ENCODE measurements at regions not wholly inside any gene's neighbourhood (a gene's known extent, or its start where the extent isn't known, plus 50 kb on each side); places are given as distances from the start of the nearest gene placed in this dataset.
"Not testable (repeated sequence)": the region's sequence is repeated elsewhere in the genome, so short reads cannot be mapped to it uniquely, and the experiment has no call there.

GRCh38 chr2:226095058-226095457 is 695.5 kb downstream of the NYAP2 start:
- DNase-seq: no peak

- no peak for DNase-seq
Measured at GRCh38 chr2:226093364-226093763, 693.9 kb downstream of the NYAP2 start.

GRCh38 chr2:226088366-226088674 is 688.8 kb downstream of the NYAP2 start:
- no peak for DNase-seq

GRCh38 chr2:226087505-226088365 is 688.2 kb downstream of the NYAP2 start:
- no peak for DNase-seq

DNA sequence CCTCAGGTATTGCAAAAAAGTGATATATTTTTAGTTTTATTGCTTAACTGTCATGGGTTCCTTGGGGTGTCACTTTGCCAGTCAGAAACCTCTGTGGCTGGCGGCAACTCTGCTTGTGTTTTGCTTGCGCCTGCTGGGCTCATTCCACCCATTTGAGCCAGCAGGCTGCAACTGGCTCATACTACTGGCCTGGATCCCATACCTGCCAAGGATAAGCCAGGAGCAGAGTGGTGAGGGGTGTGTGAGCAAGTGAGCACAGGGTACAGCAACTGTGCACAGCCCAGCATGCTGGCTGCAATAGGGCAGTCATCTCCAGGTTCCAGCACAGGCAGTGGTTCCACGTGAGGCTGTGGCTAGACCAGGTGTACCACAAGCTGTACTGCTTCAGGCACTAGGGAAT is 687.5 kb downstream of the NYAP2 start:
- no peak for DNase-seq

DNA sequence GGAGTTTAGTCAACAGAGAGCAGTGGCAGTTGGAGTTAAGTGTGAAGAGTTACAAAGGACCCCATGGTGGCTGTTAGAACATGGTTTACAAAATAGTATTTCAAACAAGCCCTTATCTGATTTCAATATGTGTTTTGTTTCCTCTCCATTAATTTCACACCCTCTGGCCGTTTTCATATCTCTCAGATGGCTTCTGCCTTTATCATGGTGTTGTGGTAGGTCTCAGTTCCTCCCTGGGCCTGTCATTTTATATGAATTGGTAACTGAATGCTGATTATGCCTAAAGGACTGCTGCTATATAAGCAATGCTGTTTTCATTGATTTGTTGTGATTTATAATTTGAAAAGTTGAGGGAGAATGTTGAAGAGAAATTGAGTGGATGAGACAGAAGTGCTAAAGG is 686.7 kb downstream of the NYAP2 start:
- DNase-seq: no peak

DNA sequence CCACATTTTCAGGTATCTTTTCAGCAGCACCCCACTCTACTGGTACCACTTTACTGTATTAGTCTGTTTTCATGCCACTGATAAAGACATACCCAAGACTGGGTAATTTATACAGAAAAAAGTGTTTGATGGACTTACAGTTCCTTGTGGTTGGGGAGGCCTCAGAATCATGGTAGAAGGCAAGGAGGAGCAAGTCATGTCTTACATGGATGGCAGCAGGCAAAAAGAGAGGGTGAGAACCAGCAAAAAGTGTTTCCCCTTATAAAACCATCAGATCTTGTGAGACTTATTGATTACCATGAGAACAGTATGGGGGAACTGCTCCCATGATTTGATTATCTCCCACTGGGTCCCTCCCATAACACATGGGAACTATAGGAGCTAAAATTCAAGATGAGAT is 685.9 kb downstream of the NYAP2 start:
- DNase-seq: not testable (repeated sequence)

- DNase-seq: no peak
Measured at GRCh38 chr2:226080334-226080733, 680.8 kb downstream of the NYAP2 start.

GRCh38 chr2:226079671-226080181 is 680.2 kb downstream of the NYAP2 start:
- no peak for DNase-seq

GRCh38 chr2:226079196-226079595 is 679.7 kb downstream of the NYAP2 start:
- no peak for DNase-seq

GRCh38 chr2:226078666-226079065 is 679.2 kb downstream of the NYAP2 start:
- DNase-seq: no peak

DNA sequence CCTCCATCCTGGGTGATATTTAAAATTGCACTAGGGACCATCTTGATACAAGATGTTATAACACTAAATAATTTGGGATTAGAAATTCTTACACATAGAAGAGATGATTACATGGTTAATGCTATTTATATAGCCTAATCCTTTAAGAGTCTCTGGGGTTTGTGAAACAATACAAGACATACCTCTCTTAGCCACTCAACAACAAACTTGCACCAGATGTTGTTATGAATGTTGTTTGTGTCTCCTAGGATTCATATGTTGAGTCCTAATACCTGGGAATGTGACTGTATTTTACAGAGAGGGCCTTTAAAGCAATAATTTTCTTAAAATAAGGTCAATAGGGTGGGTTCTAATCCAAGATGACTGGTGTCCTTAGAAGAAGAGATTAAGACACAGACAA is 678.3 kb downstream of the NYAP2 start:
- no peak for DNase-seq

DNA sequence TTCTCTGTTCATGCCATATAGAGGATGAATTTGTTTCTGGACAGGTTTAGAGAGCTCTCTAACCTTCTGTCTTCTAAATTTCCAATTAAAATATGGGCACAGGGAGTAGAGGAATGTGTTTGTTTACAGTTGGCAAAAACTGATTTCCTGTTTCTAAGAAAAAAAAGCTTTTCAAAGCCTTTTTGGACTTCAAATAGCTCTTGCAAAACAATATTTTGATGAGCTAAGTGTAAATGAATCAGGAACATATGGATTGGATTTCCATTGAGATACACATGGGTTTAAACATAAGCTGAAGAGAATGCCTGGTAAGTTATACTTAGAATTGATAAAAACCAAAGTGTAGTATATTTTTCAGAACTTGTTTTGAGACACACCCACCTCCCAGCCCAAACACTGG is 677.5 kb downstream of the NYAP2 start:
- DNase-seq: no peak

- no peak for DNase-seq
Measured at GRCh38 chr2:226076529-226076928, 677.0 kb downstream of the NYAP2 start.

DNA sequence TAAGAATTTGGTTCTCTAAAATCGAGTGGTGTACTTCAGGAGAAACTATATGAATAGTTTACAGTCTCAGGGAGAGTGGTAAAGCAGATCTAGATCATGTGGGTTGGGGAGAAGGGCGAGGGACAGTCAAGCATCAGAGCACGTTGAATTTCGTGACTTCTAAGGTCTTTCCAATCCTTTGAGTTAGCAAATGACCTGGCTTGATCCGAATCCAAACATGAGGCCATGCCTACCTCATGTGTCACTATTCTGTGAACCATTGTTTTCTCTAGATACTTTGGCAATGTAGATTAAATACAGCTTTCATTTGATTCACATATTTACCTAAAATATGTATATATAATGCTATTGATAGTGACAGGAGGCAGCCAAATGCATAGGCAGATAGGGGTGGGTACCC is 674.9 kb downstream of the NYAP2 start:
- DNase-seq: no peak

- no peak for DNase-seq
Measured at GRCh38 chr2:226073496-226074160, 674.1 kb downstream of the NYAP2 start.

DNA sequence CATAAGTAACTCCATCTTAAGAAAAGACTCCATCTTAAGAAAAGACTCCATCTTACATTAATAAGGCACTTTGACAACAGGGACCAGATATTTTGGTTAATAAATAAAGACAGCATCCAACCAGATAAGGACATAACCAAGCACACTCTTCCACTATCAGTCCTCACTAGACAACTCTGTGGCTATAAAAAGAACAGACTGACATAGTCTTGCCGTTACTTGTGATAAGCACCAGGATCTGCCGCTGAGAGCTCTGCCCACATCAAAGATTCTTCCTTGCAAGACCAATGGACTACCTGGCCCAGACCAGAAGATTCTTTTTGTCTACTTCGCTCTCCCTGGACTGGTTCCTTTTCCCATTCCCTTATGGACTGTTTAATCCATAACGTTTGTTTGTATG is 667.4 kb downstream of the NYAP2 start:
- no peak for DNase-seq

DNA sequence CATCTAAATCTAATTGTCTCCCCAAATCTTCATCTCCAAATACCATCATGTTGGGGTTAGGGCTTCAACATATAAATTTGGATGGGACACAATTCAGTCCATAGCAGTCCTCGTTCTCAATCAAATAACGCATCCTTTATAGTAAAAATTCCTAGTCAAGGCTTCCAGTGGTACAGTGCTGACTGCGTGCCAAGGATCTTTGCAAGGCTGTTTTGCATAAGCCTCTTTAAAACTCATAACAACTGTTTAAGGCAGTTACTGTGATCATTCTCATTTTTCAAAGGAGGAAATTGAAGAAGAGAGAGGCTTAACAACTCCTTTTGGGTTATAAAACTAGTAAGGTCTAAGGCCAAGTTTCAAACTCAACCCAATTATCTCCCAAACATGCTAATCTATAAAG is 666.9 kb downstream of the NYAP2 start:
- no peak for DNase-seq

- DNase-seq: no peak
Measured at GRCh38 chr2:226064932-226065570, 665.5 kb downstream of the NYAP2 start.

DNA sequence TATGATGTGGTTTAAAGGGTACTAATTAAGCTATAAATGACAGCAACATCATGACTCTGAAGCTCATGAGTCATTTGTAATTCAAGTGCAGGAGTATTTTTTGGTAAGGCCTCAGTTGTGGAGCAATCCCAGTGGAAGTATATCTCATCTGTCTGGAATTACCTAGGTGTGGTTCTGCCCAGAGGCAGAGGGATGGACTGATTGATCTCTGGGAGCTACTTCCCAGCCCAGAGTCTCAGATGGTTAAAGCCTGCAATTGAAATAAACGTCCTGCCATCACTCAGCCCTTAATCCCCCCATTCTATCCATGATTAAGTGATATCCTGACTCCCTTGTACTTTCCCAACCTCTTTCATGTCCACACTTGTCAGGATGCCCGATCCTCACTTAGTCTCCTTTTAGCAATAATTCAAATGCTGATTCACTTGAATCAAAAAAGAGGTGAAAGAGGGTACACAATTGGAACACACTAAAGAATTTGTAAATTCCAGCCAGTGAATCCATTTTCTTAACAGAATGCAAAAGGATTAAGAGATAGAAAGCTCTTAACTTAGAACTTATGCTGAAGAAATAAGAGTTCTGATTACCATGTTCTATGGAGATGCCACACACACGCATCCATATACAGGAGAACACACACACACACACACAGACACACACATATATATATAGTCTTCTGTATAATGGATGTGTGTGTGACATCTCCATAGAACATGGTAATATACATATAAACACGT is 664.4 kb downstream of the NYAP2 start:
- no peak for DNase-seq

GRCh38 chr2:226059961-226060627 is 660.6 kb downstream of the NYAP2 start:
- no peak for DNase-seq

All from amygdala (tissue), 56 donors.